Chondrocyte (in vitro differentiated cells): ENCODE measurements at regions not wholly inside any gene's neighbourhood (a gene's known extent, or its start where the extent isn't known, plus 50 kb on each side); places are given as distances from the start of the nearest gene placed in this dataset.

Source experiments
- DNase-seq: peaks from one replicate; pipeline ENCODE4 v3.0.0; 2021; ENCODE audit warnings: mixed read lengths, low spot score
- H3K27ac Mint-ChIP-seq: one replicate; pipeline ENCODE4 v1.8.0; 2021; ENCODE audit warnings: mild to moderate bottlenecking, moderate library complexity, mixed read lengths; ENCODE audit not compliant: unreplicated experiment
- H3K27me3 Mint-ChIP-seq: 2 replicates; pipeline ENCODE4 v1.8.0; 2021; ENCODE audit warnings: low read depth, mixed read lengths
- H3K36me3 Mint-ChIP-seq: 2 replicates; pipeline ENCODE4 v1.8.0; 2021; ENCODE audit warnings: low read depth, mixed read lengths
- H3K4me1 Mint-ChIP-seq: 2 replicates; pipeline ENCODE4 v1.8.0; 2021; ENCODE audit warnings: low read depth, mild to moderate bottlenecking, mixed read lengths
- H3K4me3 Mint-ChIP-seq: one replicate; pipeline ENCODE4 v1.8.0; 2021; ENCODE audit warnings: mild to moderate bottlenecking, moderate library complexity, mixed read lengths; ENCODE audit not compliant: unreplicated experiment
- H3K9me3 Mint-ChIP-seq: 2 replicates; pipeline ENCODE4 v1.8.0; 2021; ENCODE audit warnings: low read depth, mixed read lengths
- CTCF ChIP-seq: fragments of 200-600 bp; sonication (generic); IDR thresholded peaks from 2 replicates; pipeline ENCODE4 v1.5.0; 2021; ENCODE audit warnings: antibody characterized with exemption, mild to moderate bottlenecking, moderate library complexity

- peaks cover 5% of the 10 kb centered on the region for H3K36me3 Mint-ChIP-seq
- no peaks in the 10 kb centered on the region for H3K4me1 Mint-ChIP-seq
- peaks cover 21% of the 10 kb centered on the region for H3K9me3 Mint-ChIP-seq
- H3K27ac Mint-ChIP-seq: no peak overlapping the region
- H3K4me3 Mint-ChIP-seq: no peak overlapping the region
- no peaks in the 10 kb centered on the region for H3K27me3 Mint-ChIP-seq
- no peak for TF ChIP-seq CTCF
- DNase-seq: no peak
These were observed 220.9 kb downstream of the BRD1 start for GRCh38 chr22:49606562-49607290.

DNA sequence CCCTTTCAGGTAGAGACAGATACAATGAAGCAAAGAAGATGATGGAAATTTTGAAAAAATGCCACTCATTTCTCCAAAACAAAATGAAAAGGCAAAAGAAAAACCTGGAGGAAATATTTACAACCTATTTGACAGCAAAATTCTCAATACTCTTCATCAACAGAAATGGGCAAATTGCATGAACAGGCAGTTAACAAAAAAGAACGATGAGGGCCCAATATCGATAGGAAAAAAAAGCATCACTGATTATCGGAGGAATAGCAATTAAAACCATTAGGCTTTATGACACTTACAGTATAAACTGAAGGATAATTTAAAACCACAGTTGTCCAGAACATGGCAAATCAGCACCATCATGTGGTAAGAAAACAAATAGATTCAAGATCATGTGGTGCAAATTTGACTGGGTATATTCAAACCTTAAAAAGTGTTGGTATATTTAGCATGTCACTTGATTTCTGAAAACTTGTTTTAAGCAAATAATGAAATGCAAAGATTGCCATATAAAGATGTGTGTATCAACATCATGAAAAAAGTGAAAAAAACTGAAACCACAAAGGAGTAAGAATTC, 222.9 kb downstream of the BRD1 start:
- no peak for TF ChIP-seq CTCF
- Mint-ChIP-seq H3K4me1 (no peaks in the 10 kb centered on the region), H3K9me3 (peaks cover 21% of the 10 kb centered on the region), H3K27me3 (no peaks in the 10 kb centered on the region), H3K4me3 (no peak overlapping the region), H3K36me3 (peaks cover 5% of the 10 kb centered on the region), H3K27ac (no peak overlapping the region)
- no peak for DNase-seq

- TF ChIP-seq CTCF: no peak
- Mint-ChIP-seq H3K27ac (no peak overlapping the region), H3K36me3 (peaks cover 5% of the 10 kb centered on the region), H3K4me1 (no peaks in the 10 kb centered on the region), H3K9me3 (peaks cover 21% of the 10 kb centered on the region), H3K4me3 (no peak overlapping the region), H3K27me3 (no peaks in the 10 kb centered on the region)
- no peak for DNase-seq
These were observed 224.7 kb downstream of the BRD1 start for GRCh38 chr22:49603016-49603415.

GRCh38 chr22:49602481-49602880, 225.2 kb downstream of the BRD1 start:
- TF ChIP-seq CTCF: no peak
- H3K4me1 Mint-ChIP-seq: no peaks in the 10 kb centered on the region
- peaks cover 21% of the 10 kb centered on the region for H3K9me3 Mint-ChIP-seq
- H3K27me3 Mint-ChIP-seq: no peaks in the 10 kb centered on the region
- DNase-seq: no peak
- H3K27ac Mint-ChIP-seq: no peak overlapping the region
- no peak overlapping the region for H3K4me3 Mint-ChIP-seq
- H3K36me3 Mint-ChIP-seq: peaks cover 5% of the 10 kb centered on the region

GRCh38 chr22:49601614-49602321, 225.9 kb downstream of the BRD1 start:
- no peak for DNase-seq
- peaks cover 21% of the 10 kb centered on the region for H3K9me3 Mint-ChIP-seq
- no peaks in the 10 kb centered on the region for H3K4me1 Mint-ChIP-seq
- H3K27ac Mint-ChIP-seq: no peak overlapping the region
- peaks cover 5% of the 10 kb centered on the region for H3K36me3 Mint-ChIP-seq
- H3K4me3 Mint-ChIP-seq: no peak overlapping the region
- no peak for TF ChIP-seq CTCF
- no peaks in the 10 kb centered on the region for H3K27me3 Mint-ChIP-seq
